ENCODE measurements at regions not wholly inside any gene's neighbourhood (a gene's known extent, or its start where the extent isn't known, plus 50 kb on each side); places are given as distances from the start of the nearest gene placed in this dataset.
"Not testable (repeated sequence)": the region's sequence is repeated elsewhere in the genome, so short reads cannot be mapped to it uniquely, and the experiment has no call there.

DNA sequence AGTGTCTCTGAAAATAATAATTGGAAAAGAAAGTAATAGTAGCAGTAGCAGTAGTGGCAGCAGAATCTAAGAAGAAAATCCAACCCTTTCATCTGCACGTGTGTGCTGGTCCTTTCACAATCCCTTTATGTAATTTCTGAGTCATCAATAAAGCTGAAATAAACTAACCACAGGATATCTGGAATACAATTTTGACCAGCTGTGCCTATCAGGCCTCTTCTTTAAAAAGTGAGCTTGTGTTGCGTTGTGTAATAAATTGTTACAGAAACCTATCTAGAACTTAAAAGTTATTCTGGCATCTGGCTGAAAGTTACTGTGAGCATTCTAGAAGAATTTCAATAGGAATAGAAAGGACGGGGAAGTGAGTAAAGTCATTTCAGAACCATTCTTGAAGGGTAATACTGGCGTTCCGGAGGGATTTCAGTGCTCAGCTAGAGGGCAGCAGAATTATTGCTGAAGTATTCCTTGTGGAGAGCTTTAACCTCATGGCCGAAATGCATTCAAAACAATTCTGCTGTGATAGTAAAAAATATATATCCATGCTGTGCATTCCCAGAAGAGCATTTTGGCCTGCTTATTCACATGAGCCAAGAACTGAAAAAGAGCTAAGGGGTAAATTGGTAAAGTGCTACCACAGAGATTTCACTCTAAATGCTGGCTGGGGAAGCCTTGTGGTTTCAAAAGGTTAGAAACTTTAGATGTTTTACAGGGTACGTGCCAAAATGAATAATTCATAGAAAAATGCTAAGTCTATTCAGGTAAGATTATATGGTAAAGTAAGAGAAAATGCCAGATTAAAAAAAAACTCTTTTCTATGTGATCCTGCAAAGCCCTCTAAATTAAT lies 260.6 kb downstream of the NKX6-1 start:
- Mint-ChIP-seq H3K36me3 (ENCODE audit: low read depth) (no peaks in the 10 kb centered on the region), H3K27me3 (no peaks in the 10 kb centered on the region), H3K4me3 (no peak overlapping the region), H3K27ac (no peak overlapping the region), H3K4me1 (ENCODE audit: low read depth) (no peaks in the 10 kb centered on the region), H3K9me3 (peaks cover 6% of the 10 kb centered on the region)
- intact Hi-C loops (cut with micrococcal nuclease): no loop called here

- no peak overlapping the region for H3K27ac Mint-ChIP-seq
These were observed 262.1 kb downstream of the NKX6-1 start for GRCh38 chr4:84237008-84237407.

DNA sequence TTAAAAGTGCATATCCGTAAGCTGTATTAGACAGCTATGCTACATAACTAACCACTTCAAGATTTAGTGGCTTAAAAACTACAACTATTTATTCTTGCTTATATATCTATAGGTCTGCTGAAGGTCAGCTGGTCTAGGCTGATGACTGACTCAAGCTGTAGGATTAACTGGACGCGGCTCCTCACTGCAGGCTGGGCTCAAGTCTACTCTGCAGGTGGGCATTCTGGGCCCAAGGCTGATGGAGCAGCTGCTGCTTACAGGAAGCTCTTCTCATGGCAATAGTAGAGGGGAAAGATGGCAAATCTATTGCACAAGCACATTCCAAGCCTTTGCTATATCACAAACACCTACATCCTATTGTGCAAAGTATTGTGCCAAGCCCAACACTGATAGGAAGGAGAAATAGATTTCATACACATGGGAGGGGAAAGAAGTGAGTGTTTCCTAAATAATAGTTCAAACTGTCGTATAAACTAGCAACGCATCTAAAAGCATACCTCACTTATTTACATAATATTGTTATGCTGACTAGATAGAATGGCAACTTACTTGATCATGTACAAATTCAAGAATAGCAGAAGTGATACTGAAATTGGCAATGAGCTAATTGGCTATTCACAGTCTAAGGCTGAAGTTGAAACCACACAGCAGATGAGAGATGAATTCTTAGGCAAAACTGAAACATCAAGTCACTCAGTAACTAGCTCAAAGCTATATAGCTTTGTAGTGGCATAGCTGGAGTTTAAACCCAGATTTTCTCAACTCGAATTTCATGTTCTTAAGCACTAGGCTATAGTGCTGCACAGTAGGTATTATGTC lies 263.8 kb downstream of the NKX6-1 start:
- Mint-ChIP-seq H3K4me1 (ENCODE audit: low read depth) (no peaks in the 10 kb centered on the region), H3K9me3 (peaks cover 6% of the 10 kb centered on the region), H3K36me3 (ENCODE audit: low read depth) (no peaks in the 10 kb centered on the region), H3K27me3 (no peaks in the 10 kb centered on the region), H3K4me3 (no peak overlapping the region), H3K27ac (no peak overlapping the region)
- intact Hi-C loops (cut with micrococcal nuclease): no loop called here

More at GRCh38 chr4:84237008-84237407, 262.1 kb downstream of the NKX6-1 start:
- no peaks in the 10 kb centered on the region for H3K27me3 Mint-ChIP-seq
- H3K36me3 Mint-ChIP-seq (ENCODE audit: low read depth): no peaks in the 10 kb centered on the region
- peaks cover 6% of the 10 kb centered on the region for H3K9me3 Mint-ChIP-seq
- intact Hi-C loops (cut with micrococcal nuclease): no loop called here
- no peaks in the 10 kb centered on the region for H3K4me1 Mint-ChIP-seq (ENCODE audit: low read depth)
- H3K4me3 Mint-ChIP-seq: no peak overlapping the region

DNA sequence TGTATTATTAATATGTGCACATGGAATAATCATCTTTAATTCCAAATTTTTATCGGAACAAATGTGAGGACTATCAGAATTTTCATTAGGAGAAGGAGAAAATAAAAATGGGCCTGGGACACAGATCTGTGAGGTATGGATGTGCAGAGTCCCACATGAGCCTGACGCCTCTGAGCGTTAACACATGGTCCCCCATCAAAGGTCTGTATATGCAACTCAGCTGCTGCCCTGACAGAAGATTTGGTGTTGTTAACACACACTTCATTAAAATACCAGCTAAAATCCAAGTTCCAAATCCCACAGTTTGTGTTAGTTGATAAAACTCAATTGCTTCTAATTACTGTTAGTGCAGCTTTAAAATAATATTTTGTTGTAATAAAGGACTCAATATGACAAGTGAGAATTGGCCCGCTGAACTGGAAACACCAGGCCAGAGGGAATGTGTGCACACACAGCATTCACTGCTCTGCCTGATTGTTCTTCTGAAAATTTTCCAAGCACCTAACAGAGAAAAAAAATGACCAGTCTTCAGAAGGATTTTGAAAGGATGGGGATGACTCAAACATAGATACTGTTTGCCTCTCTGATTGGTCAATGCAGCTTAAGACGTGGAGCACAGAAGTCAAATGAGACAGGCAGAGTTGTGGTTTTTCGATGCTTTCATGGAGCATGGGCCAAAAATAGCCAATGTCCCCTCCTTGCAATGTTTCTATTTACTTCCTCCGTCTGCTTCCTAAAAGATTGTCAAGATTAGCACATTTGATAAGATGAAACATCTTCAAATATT lies 266.6 kb downstream of the NKX6-1 start:
- H3K4me1 Mint-ChIP-seq (ENCODE audit: low read depth): no peaks in the 10 kb centered on the region
- H3K36me3 Mint-ChIP-seq (ENCODE audit: low read depth): no peaks in the 10 kb centered on the region
- no peaks in the 10 kb centered on the region for H3K27me3 Mint-ChIP-seq
- peaks cover 5% of the 10 kb centered on the region for H3K9me3 Mint-ChIP-seq
- H3K4me3 Mint-ChIP-seq: no peak overlapping the region
- intact Hi-C loops (cut with micrococcal nuclease): no loop called here
- H3K27ac Mint-ChIP-seq: no peak overlapping the region

GRCh38 chr4:84231539-84232055 lies 267.5 kb downstream of the NKX6-1 start:
- Mint-ChIP-seq H3K36me3 (ENCODE audit: low read depth) (no peaks in the 10 kb centered on the region), H3K27me3 (no peaks in the 10 kb centered on the region), H3K4me1 (ENCODE audit: low read depth) (no peaks in the 10 kb centered on the region), H3K4me3 (no peak overlapping the region), H3K27ac (no peak overlapping the region), H3K9me3 (no peaks in the 10 kb centered on the region)
- intact Hi-C loops (cut with micrococcal nuclease): no loop called here

DNA sequence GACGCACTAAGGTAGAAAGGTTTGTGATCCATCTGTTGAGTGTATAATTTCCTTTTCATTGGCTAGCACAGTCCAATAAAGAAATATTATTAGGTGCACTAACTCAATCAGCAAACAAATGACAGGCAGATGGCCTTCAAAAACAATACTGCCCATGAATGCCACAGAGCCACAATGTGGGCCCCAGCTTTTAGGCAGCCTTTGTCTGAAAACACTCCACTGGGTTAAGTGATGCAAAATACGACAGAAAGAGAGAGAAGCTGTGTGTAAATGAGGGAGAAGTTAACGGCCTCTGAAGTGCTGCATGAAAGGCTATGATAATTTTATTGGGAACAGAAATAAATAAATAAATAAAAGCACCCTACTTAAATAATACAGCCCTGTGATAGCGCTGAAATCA lies 274.6 kb downstream of the NKX6-1 start:
- Mint-ChIP-seq H3K36me3 (ENCODE audit: low read depth) (no peaks in the 10 kb centered on the region), H3K4me1 (ENCODE audit: low read depth) (no peaks in the 10 kb centered on the region)
- intact Hi-C loops (cut with micrococcal nuclease): no loop called here

DNA sequence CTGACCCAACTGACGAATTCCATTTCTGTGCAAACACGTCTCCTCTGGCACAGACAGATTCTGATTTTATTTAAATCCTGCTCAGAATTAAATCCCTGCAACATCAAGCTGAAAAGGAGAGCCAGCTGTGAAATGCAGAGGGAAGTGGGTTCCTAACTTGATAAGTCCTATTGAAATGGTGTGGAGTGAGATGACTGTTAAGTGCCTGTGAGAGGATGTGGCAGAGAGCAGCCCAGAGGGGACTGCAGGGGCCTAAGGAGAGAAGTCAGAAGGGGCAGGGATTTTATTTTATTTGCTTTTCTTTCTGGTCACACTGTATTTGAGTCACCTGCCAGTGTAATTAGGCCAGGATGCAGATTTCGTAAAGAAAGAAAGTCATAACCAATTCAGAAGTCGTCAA lies 277.4 kb downstream of the NKX6-1 start:
- Mint-ChIP-seq H3K4me1 (ENCODE audit: low read depth) (no peaks in the 10 kb centered on the region), H3K4me3 (no peak overlapping the region), H3K27ac (no peak overlapping the region), H3K27me3 (no peaks in the 10 kb centered on the region), H3K9me3 (no peaks in the 10 kb centered on the region), H3K36me3 (ENCODE audit: low read depth) (no peaks in the 10 kb centered on the region)
- intact Hi-C loops (cut with micrococcal nuclease): no loop called here

More for the DNA sequence above, 274.6 kb downstream of the NKX6-1 start:
- Mint-ChIP-seq H3K27me3 (no peaks in the 10 kb centered on the region), H3K27ac (no peak overlapping the region), H3K4me3 (no peak overlapping the region), H3K9me3 (no peaks in the 10 kb centered on the region)

DNA sequence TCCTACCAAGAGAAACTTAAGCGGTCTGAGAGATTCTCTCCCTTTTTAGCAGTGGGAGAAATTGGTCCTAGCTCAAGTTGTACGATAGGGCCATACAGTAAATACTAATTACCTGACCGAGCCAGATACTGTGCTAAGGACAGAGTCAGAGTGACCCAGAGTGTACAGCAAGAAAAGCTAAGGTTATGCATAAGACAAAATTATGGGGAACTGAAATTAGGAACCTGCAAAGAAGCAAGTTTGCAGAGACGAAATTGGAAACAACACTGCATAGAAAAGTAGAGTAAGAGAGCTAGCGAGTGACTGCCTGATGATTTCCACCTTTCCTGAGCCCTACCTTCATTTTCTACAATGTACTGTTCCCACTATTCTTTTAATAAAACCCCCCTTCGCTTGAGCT lies 278.1 kb downstream of the NKX6-1 start:
- Mint-ChIP-seq H3K9me3 (no peaks in the 10 kb centered on the region), H3K36me3 (ENCODE audit: low read depth) (no peaks in the 10 kb centered on the region), H3K27ac (no peak overlapping the region), H3K4me1 (ENCODE audit: low read depth) (no peaks in the 10 kb centered on the region), H3K27me3 (no peaks in the 10 kb centered on the region), H3K4me3 (no peak overlapping the region)
- intact Hi-C loops (cut with micrococcal nuclease): no loop called here

- Mint-ChIP-seq H3K4me1 (ENCODE audit: low read depth) (no peaks in the 10 kb centered on the region), H3K27me3 (no peaks in the 10 kb centered on the region), H3K27ac (no peak overlapping the region), H3K4me3 (no peak overlapping the region), H3K36me3 (ENCODE audit: low read depth) (no peaks in the 10 kb centered on the region), H3K9me3 (no peaks in the 10 kb centered on the region)
- intact Hi-C loops (cut with micrococcal nuclease): no loop called here
These were observed 279.4 kb downstream of the NKX6-1 start for GRCh38 chr4:84219656-84220055.

DNA sequence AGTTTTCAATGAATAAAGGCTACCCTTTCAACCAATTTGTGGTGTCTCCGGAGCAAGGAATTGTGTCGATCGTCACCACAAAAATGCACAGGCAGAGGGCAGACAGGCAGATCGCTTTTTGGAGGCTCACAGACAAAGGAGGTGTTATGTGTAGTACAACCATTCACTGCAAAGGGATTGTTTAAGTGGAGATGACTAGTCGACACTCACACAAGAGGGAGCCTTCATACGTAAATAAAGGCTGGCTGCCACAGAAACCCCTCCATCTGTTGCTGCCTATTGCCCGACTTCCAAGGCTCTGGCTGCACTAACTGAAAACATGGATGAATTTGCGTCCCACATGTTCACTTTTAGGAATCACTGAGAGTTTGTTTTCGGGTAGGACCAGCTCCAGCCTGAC lies 281.1 kb downstream of the NKX6-1 start:
- Mint-ChIP-seq H3K4me1 (ENCODE audit: low read depth) (no peaks in the 10 kb centered on the region), H3K36me3 (ENCODE audit: low read depth) (no peaks in the 10 kb centered on the region), H3K27me3 (no peaks in the 10 kb centered on the region), H3K4me3 (no peak overlapping the region), H3K27ac (no peak overlapping the region), H3K9me3 (no peaks in the 10 kb centered on the region)
- intact Hi-C loops (cut with micrococcal nuclease): no loop called here

- H3K36me3 Mint-ChIP-seq (ENCODE audit: low read depth): no peaks in the 10 kb centered on the region
- no peak overlapping the region for H3K27ac Mint-ChIP-seq
- H3K4me1 Mint-ChIP-seq (ENCODE audit: low read depth): no peaks in the 10 kb centered on the region
- no peak overlapping the region for H3K4me3 Mint-ChIP-seq
- H3K27me3 Mint-ChIP-seq: no peaks in the 10 kb centered on the region
- no peaks in the 10 kb centered on the region for H3K9me3 Mint-ChIP-seq
- intact Hi-C loops (cut with micrococcal nuclease): no loop called here
These were observed 283.9 kb downstream of the NKX6-1 start for GRCh38 chr4:84215217-84215616.

DNA sequence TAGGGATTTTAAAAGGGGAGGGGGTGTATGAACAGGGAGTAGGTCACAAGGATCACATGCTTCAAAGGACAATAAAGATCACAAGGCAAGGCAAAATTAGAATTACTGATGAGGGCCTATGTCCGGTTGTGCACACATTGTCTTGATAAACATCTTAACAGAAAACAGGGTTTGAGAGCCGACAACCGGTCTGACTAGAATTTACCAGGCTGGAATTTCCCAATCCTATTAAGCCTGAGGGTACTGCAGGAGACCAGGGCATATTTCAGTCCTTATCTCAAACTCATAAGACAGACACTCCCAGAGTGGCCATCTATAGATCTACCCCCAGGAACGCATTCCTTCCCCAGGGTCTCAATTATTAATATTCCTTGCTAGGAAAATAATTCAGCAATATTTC lies 292.9 kb downstream of the NKX6-1 start:
- intact Hi-C loops (cut with micrococcal nuclease); H3K36me3 Mint-ChIP-seq (ENCODE audit: low read depth); H3K4me3 Mint-ChIP-seq; H3K4me1 Mint-ChIP-seq (ENCODE audit: low read depth); H3K27me3 Mint-ChIP-seq; H3K27ac Mint-ChIP-seq: not testable (repeated sequence)
- H3K9me3 Mint-ChIP-seq: peaks cover 29% of the 10 kb centered on the region

- H3K9me3 Mint-ChIP-seq: no peaks in the 10 kb centered on the region
- no peak overlapping the region for H3K4me3 Mint-ChIP-seq
- H3K36me3 Mint-ChIP-seq (ENCODE audit: low read depth): no peaks in the 10 kb centered on the region
- no peaks in the 10 kb centered on the region for H3K4me1 Mint-ChIP-seq (ENCODE audit: low read depth)
- intact Hi-C loops (cut with micrococcal nuclease): no loop called here
- no peak overlapping the region for H3K27ac Mint-ChIP-seq
- H3K27me3 Mint-ChIP-seq: no peaks in the 10 kb centered on the region
These were observed 309.9 kb downstream of the NKX6-1 start for GRCh38 chr4:84189144-84189543.

- H3K4me3 Mint-ChIP-seq: no peak overlapping the region
- intact Hi-C loops (cut with micrococcal nuclease): no loop called here
- H3K4me1 Mint-ChIP-seq (ENCODE audit: low read depth): no peaks in the 10 kb centered on the region
- H3K27me3 Mint-ChIP-seq: no peaks in the 10 kb centered on the region
- no peak overlapping the region for H3K27ac Mint-ChIP-seq
- no peaks in the 10 kb centered on the region for H3K36me3 Mint-ChIP-seq (ENCODE audit: low read depth)
- H3K9me3 Mint-ChIP-seq: no peaks in the 10 kb centered on the region
These were observed 319.7 kb downstream of the NKX6-1 start for GRCh38 chr4:84179409-84179808.

Data from dendritic cell treated with granulocyte-macrophage colony-stimulating factor and Interleukin-4, amounts not matched to agents 40 ng/mL and 50 ng/mL, for 4 days (primary cell).